IPS-20b (cell line): ENCODE measurements at regions not wholly inside any gene's neighbourhood (a gene's known extent, or its start where the extent isn't known, plus 50 kb on each side); places are given as distances from the start of the nearest gene placed in this dataset.
A peak's percentile ranks its signal among the peaks of the same experiment; 100 is the strongest.
"Not testable (repeated sequence)": the region's sequence is repeated elsewhere in the genome, so short reads cannot be mapped to it uniquely, and the experiment has no call there.

Experiments
- H3K27ac ChIP-seq: one replicate; pipeline ENCODE4 v1.5.1; 2013; ENCODE audit warnings: low read length
- H3K27me3 ChIP-seq: 2 replicates; pipeline ENCODE4 v1.6.1; 2013; ENCODE audit warnings: mild to moderate bottlenecking, low read length, inconsistent platforms; ENCODE audit not compliant: insufficient read depth
- H3K36me3 ChIP-seq: 2 replicates; pipeline ENCODE4 v1.6.1; 2013; ENCODE audit warnings: low read depth, mild to moderate bottlenecking, inconsistent platforms, low read length, moderate library complexity; ENCODE audit not compliant: insufficient read depth
- H3K4me1 ChIP-seq: 2 replicates; pipeline ENCODE4 v1.6.1; 2013; ENCODE audit warnings: mild to moderate bottlenecking, control low read depth, inconsistent platforms, low read length, moderate library complexity; ENCODE audit not compliant: insufficient read depth
- H3K4me3 ChIP-seq: 2 replicates; pipeline ENCODE4 v1.5.1; 2013; ENCODE audit warnings: mild to moderate bottlenecking, low read length, inconsistent platforms
- H3K9ac ChIP-seq: 2 replicates; pipeline ENCODE4 v1.6.1; 2013; ENCODE audit warnings: low read depth, mild to moderate bottlenecking, inconsistent platforms, low read length, moderate library complexity
- H3K9me3 ChIP-seq: 2 replicates; pipeline ENCODE4 v1.6.1; 2013; ENCODE audit warnings: mild to moderate bottlenecking, low read depth, low read length, inconsistent platforms; ENCODE audit not compliant: insufficient read depth

DNA sequence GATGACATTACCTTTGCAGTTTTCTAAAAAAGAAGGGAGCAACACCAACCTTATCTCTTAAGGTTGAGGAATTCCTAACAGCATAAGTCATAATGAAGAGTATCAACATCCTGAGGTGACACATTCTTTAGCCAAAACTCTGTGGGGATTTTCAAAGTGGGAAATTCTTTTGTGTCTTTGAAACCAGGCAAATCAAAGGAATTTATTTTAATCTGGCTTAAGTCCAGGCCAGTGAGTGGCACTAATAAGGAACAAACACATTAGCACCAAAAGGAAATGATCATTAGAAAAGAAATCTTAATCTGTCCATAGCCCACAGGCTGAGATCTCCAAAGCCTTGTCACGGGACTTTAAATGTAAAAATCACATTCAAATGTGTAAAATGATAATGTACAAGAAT is 110.1 kb downstream of the LARP7 start:
- peaks cover 33% of the 10 kb centered on the region for H3K4me1 ChIP-seq
- peaks cover 5% of the 10 kb centered on the region; the same call in 1 of the 2 replicates for H3K36me3 ChIP-seq
- peak overlapping the region; percentile 26 for H3K27ac ChIP-seq
- H3K4me3 ChIP-seq: peak overlapping the region; percentile 43; the same call in 1 of the 2 replicates
- H3K9me3 ChIP-seq: no peaks in the 10 kb centered on the region
- H3K9ac ChIP-seq: peak overlapping the region; percentile 41; the same call in 1 of the 2 replicates
- no peaks in the 10 kb centered on the region for H3K27me3 ChIP-seq

DNA sequence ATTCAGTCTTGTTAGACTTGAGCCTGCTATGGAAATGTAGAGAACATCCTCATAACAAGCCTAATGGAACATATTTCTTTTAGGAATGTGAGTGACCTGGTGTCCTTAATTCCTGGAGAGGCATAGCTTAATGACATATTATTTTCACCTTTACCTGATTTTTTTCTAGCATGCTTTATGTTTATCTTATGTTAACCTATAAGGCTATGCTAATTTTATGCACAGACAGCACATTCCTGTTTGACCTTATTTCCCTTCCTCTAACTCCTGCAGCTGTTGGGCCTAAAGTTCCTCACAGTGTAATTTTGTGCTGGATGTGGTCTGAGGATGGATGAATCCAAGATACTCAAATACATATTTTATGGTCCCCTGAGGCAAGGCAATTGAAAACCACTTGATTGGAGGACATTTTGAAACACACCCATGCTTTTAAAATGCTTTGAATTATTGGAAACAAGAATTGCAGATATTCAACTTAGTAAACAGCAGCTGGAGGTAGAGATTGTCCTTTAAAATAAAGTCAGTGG is 111.5 kb downstream of the LARP7 start:
- Histone ChIP-seq H3K27me3 (no peaks in the 10 kb centered on the region), H3K9me3 (no peaks in the 10 kb centered on the region), H3K4me1 (peaks cover 36% of the 10 kb centered on the region), H3K27ac (peak overlapping the region; percentile 68), H3K4me3 (no peak overlapping the region), H3K9ac (peak overlapping the region; percentile 41; the same call in 1 of the 2 replicates), H3K36me3 (peaks cover 11% of the 10 kb centered on the region; the same call in 1 of the 2 replicates)

DNA sequence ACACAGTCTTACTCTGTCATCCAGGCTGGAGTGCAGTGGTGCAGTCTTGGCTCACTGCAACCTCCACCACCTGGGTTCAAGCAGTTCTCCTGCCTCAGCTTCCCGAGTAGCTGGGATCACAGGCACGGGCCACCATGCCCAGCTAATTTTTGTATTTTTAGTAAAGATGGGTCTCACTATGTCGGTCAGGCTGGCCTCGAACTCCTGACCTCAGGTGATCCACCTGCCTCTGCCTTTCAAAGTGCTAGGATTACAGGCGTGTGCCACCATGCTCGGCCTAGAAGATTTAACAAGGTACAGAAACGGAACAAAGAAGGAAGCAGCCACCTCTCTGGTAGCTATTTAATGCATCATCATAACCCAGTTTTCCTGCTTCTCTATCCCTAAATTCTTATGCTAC is 113.8 kb downstream of the LARP7 start:
- Histone ChIP-seq H3K36me3 (peaks cover 12% of the 10 kb centered on the region; the same call in 1 of the 2 replicates), H3K9ac (peak overlapping the region; percentile 74; the same call in 1 of the 2 replicates), H3K4me1 (peaks cover 36% of the 10 kb centered on the region), H3K27ac (peak overlapping the region; percentile 94)
- not testable (repeated sequence) for H3K9me3 ChIP-seq, H3K4me3 ChIP-seq, H3K27me3 ChIP-seq

DNA sequence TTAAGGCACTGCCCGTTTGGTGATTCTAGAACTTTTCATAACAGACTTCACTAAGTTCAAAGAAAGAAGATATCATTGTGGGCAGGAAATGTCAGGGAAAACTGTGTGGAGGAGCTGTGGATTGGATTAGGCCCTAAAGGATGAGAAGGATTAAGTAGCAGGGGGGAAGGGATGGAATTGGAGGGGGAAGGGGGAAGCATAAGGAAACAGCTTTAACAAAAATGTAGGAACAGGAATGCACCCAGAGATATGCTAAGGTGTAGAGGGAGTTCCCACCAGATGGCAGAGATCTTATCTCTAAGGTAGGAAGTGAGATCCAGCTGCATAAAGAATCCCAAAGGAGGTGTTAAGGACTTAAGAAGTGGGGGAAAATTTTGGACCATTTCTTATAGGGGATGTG is 114.5 kb downstream of the LARP7 start:
- Histone ChIP-seq H3K4me1 (peaks cover 33% of the 10 kb centered on the region), H3K4me3 (no peak overlapping the region; the same call in 1 of the 2 replicates), H3K27me3 (no peaks in the 10 kb centered on the region), H3K27ac (peak overlapping the region; percentile 94), H3K36me3 (peaks cover 12% of the 10 kb centered on the region; the same call in 1 of the 2 replicates), H3K9me3 (no peaks in the 10 kb centered on the region), H3K9ac (peak overlapping the region; percentile 74; the same call in 1 of the 2 replicates)

DNA sequence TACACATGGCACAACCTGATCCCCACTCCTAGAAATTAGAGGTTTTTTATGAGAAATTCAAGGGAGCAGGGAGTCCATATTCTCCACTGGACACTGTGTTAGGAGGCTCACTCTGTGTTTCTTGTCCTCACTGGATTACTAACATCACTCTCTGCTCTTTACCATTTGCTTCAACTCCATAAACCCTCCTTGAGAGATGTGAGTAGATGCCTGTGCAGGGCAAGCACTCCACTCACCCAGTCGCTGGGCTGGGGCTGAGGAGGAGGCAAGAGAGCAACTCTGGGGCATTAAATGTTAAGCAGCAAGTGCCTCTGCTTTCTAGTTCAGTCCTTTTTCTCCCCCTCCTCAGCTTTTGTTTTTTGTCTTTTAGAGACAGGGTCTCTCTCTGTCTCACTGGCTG is 115.1 kb downstream of the LARP7 start:
- H3K27ac ChIP-seq: peak overlapping the region; percentile 69

DNA sequence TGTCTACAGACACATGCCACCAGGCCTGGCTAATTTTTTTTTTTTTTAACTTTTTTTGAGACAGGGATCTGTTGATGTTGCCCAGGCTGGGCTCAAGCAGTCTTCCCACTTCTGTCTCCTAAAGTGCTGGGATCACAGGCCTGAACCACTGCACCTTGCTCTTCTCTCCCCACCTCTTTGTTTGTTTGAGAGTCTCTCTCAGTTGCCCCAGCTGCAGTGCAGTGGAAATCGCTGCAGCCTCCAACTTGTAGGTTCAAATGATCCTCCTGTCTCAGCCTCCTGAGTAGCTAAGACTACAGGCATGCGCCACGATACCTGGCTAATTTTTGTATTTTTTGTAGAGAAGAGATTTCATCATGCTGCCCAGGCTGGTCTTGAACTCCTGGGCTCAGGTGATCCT is 115.6 kb downstream of the LARP7 start:
- Histone ChIP-seq H3K9me3 (no peaks in the 10 kb centered on the region), H3K4me3 (no peak overlapping the region), H3K36me3 (peaks cover 12% of the 10 kb centered on the region; the same call in 1 of the 2 replicates), H3K27ac (peak overlapping the region; percentile 69), H3K9ac (peak overlapping the region; percentile 64; the same call in 1 of the 2 replicates), H3K4me1 (peaks cover 27% of the 10 kb centered on the region), H3K27me3 (no peaks in the 10 kb centered on the region)

More for the DNA sequence above, 115.1 kb downstream of the LARP7 start:
- H3K9ac ChIP-seq: peak overlapping the region; percentile 64; the same call in 1 of the 2 replicates
- no peak overlapping the region; the same call in 1 of the 2 replicates for H3K4me3 ChIP-seq
- H3K27me3 ChIP-seq: no peaks in the 10 kb centered on the region
- peaks cover 12% of the 10 kb centered on the region; the same call in 1 of the 2 replicates for H3K36me3 ChIP-seq
- H3K4me1 ChIP-seq: peaks cover 29% of the 10 kb centered on the region
- H3K9me3 ChIP-seq: no peaks in the 10 kb centered on the region

DNA sequence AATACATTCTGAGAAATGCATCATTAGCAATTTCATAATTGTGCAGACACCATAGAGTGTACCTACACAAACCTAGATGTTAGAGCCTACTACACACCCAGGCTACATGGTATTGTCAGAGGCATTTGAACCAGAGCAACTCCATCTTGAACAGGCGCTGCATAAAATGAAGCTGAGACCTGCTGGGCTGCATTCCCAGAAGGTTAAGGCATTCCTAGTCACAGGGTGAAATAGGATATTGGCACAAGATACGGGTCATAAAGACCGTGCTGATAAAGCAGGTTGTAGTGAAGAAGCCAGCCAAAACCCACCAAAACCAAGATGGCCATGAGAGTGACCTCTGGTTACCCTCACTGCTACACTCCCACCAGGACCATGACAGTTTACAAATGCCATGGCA is 116.4 kb downstream of the LARP7 start:
- H3K27me3 ChIP-seq: no peaks in the 10 kb centered on the region
- peaks cover 19% of the 10 kb centered on the region for H3K4me1 ChIP-seq
- peaks cover 12% of the 10 kb centered on the region; the same call in 1 of the 2 replicates for H3K36me3 ChIP-seq
- H3K9me3 ChIP-seq: no peaks in the 10 kb centered on the region
- peak overlapping the region; percentile 10; the same call in 1 of the 2 replicates for H3K9ac ChIP-seq
- H3K4me3 ChIP-seq: no peak overlapping the region
- no peak overlapping the region for H3K27ac ChIP-seq

DNA sequence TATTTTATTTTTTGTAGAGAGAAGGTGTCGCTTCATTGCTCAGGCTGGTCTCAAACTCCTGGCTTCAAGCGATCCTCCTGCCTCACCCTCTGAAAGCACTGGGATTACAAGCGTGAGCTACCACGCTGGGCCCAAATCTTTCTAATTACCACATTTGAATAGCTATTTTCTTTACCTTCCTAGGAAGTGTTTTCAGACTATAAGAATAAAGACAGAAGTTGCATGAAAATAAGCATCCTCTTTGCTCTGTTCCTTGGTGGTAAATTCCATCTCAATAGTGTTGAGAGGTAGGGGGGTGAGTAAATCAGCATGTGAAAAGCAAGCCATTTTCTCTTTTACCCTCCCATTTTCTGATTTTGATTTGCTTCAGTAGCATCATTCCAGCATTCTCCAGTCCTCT is 122.4 kb downstream of the LARP7 start:
- Histone ChIP-seq H3K9ac (peak overlapping the region; percentile 86), H3K4me3 (no peak overlapping the region), H3K4me1 (peaks cover 14% of the 10 kb centered on the region; the same call in 1 of the 2 replicates), H3K36me3 (no peaks in the 10 kb centered on the region), H3K27ac (peak overlapping the region; percentile 93), H3K9me3 (no peaks in the 10 kb centered on the region), H3K27me3 (no peaks in the 10 kb centered on the region)

DNA sequence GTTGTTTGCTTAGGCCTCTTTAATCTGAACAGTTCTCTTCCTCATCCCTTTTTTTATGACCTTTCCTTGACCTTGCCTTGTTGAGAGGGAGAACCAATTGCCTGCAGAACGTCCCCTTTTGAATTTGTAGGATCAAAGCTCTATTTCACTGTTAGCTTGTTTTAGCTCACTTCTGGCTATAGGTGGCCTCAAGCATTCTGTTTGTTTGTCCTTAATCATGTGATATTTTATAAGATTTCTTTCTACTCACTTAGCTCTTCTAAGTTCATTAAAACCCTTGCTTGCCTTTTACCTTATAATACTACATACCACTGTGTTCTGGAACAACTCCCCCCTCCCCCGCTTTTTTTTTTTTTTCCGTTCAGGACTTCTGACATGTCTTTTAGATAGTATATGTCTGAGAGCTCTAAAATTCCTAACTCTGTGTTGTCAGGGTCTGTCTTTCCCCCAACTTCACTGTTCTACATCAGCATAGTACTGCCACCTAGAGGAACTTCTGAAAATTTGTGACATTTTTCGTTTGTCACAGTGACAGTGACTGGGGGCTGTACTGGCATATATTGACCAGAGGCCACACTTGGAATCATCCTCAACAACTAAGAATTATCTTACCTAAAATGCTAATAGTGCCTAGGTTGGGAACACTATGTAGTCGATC is 128.5 kb downstream of the LARP7 start:
- Histone ChIP-seq H3K27me3 (no peaks in the 10 kb centered on the region), H3K4me1 (peaks cover 6% of the 10 kb centered on the region; the same call in 1 of the 2 replicates), H3K36me3 (no peaks in the 10 kb centered on the region), H3K27ac (no peak overlapping the region), H3K9me3 (no peaks in the 10 kb centered on the region), H3K9ac (peak overlapping the region; percentile 14; the same call in 1 of the 2 replicates), H3K4me3 (peak overlapping the region; percentile 24; the same call in 1 of the 2 replicates)

DNA sequence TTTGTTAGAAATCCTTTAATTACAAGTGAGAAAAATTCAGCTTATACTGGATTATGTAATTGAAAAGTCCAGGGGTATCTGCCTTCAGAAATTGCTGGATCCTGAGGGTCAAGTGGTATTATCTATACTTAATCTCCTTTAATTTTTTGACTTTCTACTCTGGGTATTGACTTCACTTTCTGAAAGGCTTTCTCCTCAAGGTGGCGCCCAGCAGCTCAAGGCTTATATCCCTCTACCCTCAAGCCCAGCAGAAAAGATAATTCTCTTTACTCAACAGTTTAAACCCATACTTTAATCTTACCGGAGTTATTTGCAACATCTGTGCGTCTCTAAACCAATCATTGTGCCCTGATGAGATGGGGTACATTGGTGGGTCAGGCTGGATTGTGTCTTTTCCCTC is 129.5 kb downstream of the LARP7 start:
- no peaks in the 10 kb centered on the region for H3K27me3 ChIP-seq
- H3K4me1 ChIP-seq: peaks cover 6% of the 10 kb centered on the region; the same call in 1 of the 2 replicates
- no peak overlapping the region for H3K9ac ChIP-seq
- H3K27ac ChIP-seq: no peak overlapping the region
- no peaks in the 10 kb centered on the region for H3K9me3 ChIP-seq
- no peaks in the 10 kb centered on the region for H3K36me3 ChIP-seq
- no peak overlapping the region for H3K4me3 ChIP-seq

DNA sequence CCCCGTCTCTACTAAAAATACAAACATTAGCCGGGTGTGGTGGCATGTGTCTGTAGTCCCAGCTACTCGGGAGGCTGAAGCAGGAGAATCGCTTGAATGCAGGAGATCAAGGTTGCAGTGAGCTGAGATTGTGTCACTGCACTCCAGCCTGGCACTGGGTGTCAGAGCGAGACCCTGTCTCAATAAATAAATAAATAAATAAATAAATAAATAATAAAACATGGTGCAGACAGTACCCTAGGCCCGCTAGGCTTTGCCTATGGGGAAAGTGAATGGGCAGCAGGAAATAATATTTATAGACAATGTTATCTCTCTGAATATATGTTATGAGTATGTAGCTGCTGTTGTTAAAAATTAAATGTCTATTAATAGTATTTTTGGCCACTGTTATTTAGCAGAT is 130.4 kb downstream of the LARP7 start:
- no peak overlapping the region for H3K27ac ChIP-seq
- no peaks in the 10 kb centered on the region for H3K27me3 ChIP-seq
- no peak overlapping the region for H3K9ac ChIP-seq
- no peak overlapping the region for H3K4me3 ChIP-seq
- H3K4me1 ChIP-seq: peaks cover 6% of the 10 kb centered on the region; the same call in 1 of the 2 replicates
- H3K36me3 ChIP-seq: no peaks in the 10 kb centered on the region
- no peaks in the 10 kb centered on the region for H3K9me3 ChIP-seq

DNA sequence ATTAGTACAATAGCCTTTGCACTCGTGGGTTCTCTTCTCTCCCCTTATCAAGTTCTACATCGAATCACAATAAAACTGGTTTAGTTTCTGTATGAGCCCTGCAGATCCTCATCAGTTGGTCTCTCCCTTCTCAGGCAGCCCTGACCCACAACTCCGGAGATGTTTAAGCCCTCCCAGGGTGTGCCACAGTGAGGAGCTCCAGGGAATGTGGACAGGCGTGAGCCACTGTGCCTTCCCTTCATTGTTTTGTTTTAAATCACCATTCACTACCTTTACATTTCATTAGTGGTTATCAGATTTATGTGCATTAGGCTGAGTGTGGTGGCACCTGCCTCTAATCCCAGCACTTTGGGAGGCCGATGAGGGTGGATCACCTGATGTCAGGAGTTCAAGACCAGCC is 133.2 kb downstream of the LARP7 start:
- no peaks in the 10 kb centered on the region for H3K36me3 ChIP-seq
- no peak overlapping the region for H3K4me3 ChIP-seq
- H3K9me3 ChIP-seq: no peaks in the 10 kb centered on the region
- no peak overlapping the region for H3K9ac ChIP-seq
- no peaks in the 10 kb centered on the region for H3K27me3 ChIP-seq
- no peak overlapping the region for H3K27ac ChIP-seq
- H3K4me1 ChIP-seq: peaks cover 2% of the 10 kb centered on the region; the same call in 1 of the 2 replicates
